ENCODE measurements at regions not wholly inside any gene's neighbourhood (a gene's known extent, or its start where the extent isn't known, plus 50 kb on each side); places are given as distances from the start of the nearest gene placed in this dataset.

GRCh38 chr15:97712530-97712929, 248.0 kb upstream of the ARRDC4 start:
- no peak overlapping the region for H3K4me3 ChIP-seq (ENCODE audit: low read depth, low read length)
- no peak for DNase-seq (ENCODE audit: low read depth)
- no peak for TF ChIP-seq CTCF (IDR thresholded peaks at IDR 0.05; ENCODE audit: insufficient read depth, low read depth, low read length)

GRCh38 chr15:97717806-97718205, 242.7 kb upstream of the ARRDC4 start:
- H3K4me3 ChIP-seq (ENCODE audit: low read depth, low read length): no peak overlapping the region
- DNase-seq (ENCODE audit: low read depth): no peak
- TF ChIP-seq CTCF (IDR thresholded peaks at IDR 0.05; ENCODE audit: insufficient read depth, low read depth, low read length): no peak

- no peak for TF ChIP-seq CTCF (IDR thresholded peaks at IDR 0.05; ENCODE audit: insufficient read depth, low read depth, low read length)
- no peak overlapping the region for H3K4me3 ChIP-seq (ENCODE audit: low read depth, low read length)
- no peak for DNase-seq (ENCODE audit: low read depth)
Observed at GRCh38 chr15:97718509-97718908, 242.0 kb upstream of the ARRDC4 start.

GRCh38 chr15:97728791-97729190, 231.7 kb upstream of the ARRDC4 start:
- H3K4me3 ChIP-seq (ENCODE audit: low read depth, low read length): no peak overlapping the region
- TF ChIP-seq CTCF (IDR thresholded peaks at IDR 0.05; ENCODE audit: insufficient read depth, low read depth, low read length): no peak
- no peak for DNase-seq (ENCODE audit: low read depth)

- H3K4me3 ChIP-seq (ENCODE audit: low read depth, low read length): no peak overlapping the region
- no peak for TF ChIP-seq CTCF (IDR thresholded peaks at IDR 0.05; ENCODE audit: insufficient read depth, low read depth, low read length)
- no peak for DNase-seq (ENCODE audit: low read depth)
Observed at GRCh38 chr15:97729270-97729669, 231.2 kb upstream of the ARRDC4 start.

GRCh38 chr15:97730315-97730714, 230.2 kb upstream of the ARRDC4 start:
- no peak for DNase-seq (ENCODE audit: low read depth)
- no peak for TF ChIP-seq CTCF (IDR thresholded peaks at IDR 0.05; ENCODE audit: insufficient read depth, low read depth, low read length)
- H3K4me3 ChIP-seq (ENCODE audit: low read depth, low read length): no peak overlapping the region

GRCh38 chr15:97731859-97732258, 228.6 kb upstream of the ARRDC4 start:
- H3K4me3 ChIP-seq (ENCODE audit: low read depth, low read length): no peak overlapping the region
- DNase-seq (ENCODE audit: low read depth): no peak
- no peak for TF ChIP-seq CTCF (IDR thresholded peaks at IDR 0.05; ENCODE audit: insufficient read depth, low read depth, low read length)

Measured in fibroblast of villous mesenchyme (primary cell).